Peyer's patch (tissue), 4 donors: ENCODE measurements at regions not wholly inside any gene's neighbourhood (a gene's known extent, or its start where the extent isn't known, plus 50 kb on each side); places are given as distances from the start of the nearest gene placed in this dataset.

Source experiments
- DNase-seq, 3 donors: peaks; one replicate each; pipeline ENCODE4 v3.0.0-alpha.2; 2017 to 2019
- H3K27ac ChIP-seq, 4 donors: fragments of 200-600 bp; sonication (generic); one replicate each; pipeline ENCODE4 v1.5.1; 2016 to 2019
- H3K27me3 ChIP-seq, 2 donors: fragments of 200-600 bp; sonication (generic); one replicate each; pipeline ENCODE4 v1.5.1; 2019
- H3K36me3 ChIP-seq, 3 donors: fragments of 200-600 bp; sonication (generic); one replicate each; pipeline ENCODE4 v1.5.1; 2016 to 2019
- H3K4me1 ChIP-seq, 4 donors: fragments of 200-600 bp; sonication (generic); one replicate each; pipeline ENCODE4 v1.5.1; 2016 to 2019
- H3K4me3 ChIP-seq, 4 donors: fragments of 200-600 bp; sonication (generic); 1 replicate in 3 of 4; 2 replicates in 1 of 4; pipeline ENCODE4 v1.5.1; 2016 to 2019; ENCODE audit warnings: mild to moderate bottlenecking in 1 of 4
- H3K9me3 ChIP-seq, 4 donors: fragments of 200-600 bp; sonication (generic); one replicate each; pipeline ENCODE4 v1.5.1; 2016 to 2019; ENCODE audit warnings: mild to moderate bottlenecking in 1 of 4
- POLR2A ChIP-seq, 2 donors: fragments of 450-650 bp; IDR thresholded peaks; one replicate each; pipeline ENCODE4 v1.5.1; 2017; ENCODE audit warnings: antibody characterized with exemption in 2 of 2, mild to moderate bottlenecking in 2 of 2, moderate library complexity in 2 of 2
- TF ChIP-seq, protein P1 (sequence below), 6 experiments: fragments of 450-650 bp in 4 of 6; fragments of 200-600 bp in 2 of 6; sonication (generic) in 1 of 6; IDR thresholded peaks; one replicate each; pipeline ENCODE4 v1.5.1; 2017 to 2019; ENCODE audit warnings: antibody characterized with exemption in 6 of 6, mild to moderate bottlenecking in 3 of 6, moderate library complexity in 1 of 6

DNA sequence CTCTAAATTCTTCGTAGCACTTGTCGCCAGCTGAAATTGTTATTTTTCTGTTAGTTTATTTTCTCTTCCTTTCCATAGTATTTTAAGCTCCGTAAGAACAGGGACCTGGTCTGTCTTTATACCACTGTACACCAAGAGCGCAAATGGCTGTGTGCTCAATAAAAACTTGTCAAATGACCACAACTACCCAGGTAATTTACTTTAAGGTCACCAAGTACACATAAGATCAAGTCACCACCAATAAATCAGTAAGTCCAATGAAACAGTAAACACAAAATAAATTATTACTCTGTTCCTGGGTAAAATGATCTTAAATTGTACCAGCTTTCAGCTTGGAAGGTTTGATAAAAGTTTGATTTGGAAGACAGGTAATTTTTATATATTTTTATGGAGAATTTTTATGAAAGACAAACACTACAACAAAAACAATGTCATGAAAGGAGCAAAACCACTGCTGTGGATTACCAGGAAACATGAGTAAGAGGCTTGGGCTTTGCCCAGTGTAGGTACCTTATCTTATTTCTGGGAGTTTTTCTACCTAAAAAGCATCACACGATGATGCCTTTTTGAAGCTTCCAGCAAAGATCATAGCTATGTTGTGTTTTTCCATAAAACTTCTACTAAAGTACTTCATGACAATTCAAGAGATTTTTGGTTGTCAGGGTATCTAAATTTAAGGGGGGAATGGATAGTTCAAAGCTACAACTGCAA, 406.8 kb downstream of the SHQ1 start:
- TF ChIP-seq, protein P1, sequence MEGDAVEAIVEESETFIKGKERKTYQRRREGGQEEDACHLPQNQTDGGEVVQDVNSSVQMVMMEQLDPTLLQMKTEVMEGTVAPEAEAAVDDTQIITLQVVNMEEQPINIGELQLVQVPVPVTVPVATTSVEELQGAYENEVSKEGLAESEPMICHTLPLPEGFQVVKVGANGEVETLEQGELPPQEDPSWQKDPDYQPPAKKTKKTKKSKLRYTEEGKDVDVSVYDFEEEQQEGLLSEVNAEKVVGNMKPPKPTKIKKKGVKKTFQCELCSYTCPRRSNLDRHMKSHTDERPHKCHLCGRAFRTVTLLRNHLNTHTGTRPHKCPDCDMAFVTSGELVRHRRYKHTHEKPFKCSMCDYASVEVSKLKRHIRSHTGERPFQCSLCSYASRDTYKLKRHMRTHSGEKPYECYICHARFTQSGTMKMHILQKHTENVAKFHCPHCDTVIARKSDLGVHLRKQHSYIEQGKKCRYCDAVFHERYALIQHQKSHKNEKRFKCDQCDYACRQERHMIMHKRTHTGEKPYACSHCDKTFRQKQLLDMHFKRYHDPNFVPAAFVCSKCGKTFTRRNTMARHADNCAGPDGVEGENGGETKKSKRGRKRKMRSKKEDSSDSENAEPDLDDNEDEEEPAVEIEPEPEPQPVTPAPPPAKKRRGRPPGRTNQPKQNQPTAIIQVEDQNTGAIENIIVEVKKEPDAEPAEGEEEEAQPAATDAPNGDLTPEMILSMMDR (IDR thresholded peaks at IDR 0.05), result no peak
- no peak for TF ChIP-seq POLR2A (IDR thresholded peaks at IDR 0.05)
- Histone ChIP-seq H3K27ac (no peak overlapping the region), H3K27me3 (no peaks in the 10 kb centered on the region), H3K9me3 (no peaks in the 10 kb centered on the region), H3K4me3 (no peak overlapping the region), H3K4me1 (peaks cover 0 to 22% (median 2%) of the 10 kb centered on the region in 4 donors), H3K36me3 (no peaks in the 10 kb centered on the region)
- no peak for DNase-seq

DNA sequence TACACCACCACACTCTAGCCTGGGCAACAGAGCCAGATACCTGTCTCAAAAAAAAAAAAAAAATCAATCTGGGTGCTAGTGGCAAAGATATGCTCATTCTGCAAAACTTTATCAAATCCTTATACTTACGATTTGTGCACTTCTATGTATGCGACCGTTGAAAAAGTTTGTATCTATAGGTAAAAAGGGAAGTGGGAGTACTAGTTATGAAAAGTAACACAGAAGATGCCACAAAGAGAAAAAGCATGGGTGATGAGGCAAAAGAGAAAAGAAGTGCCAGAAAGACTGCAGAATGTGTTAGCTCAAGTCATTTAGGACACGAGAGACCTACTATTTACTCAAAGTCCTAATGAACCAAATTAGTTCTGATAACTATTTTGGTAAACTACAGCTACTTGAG, 407.8 kb downstream of the SHQ1 start:
- no peak overlapping the region for H3K27ac ChIP-seq
- H3K4me3 ChIP-seq, result no peak overlapping the region
- TF ChIP-seq, protein P1 (IDR thresholded peaks at IDR 0.05), result no peak
- TF ChIP-seq POLR2A (IDR thresholded peaks at IDR 0.05), result no peak
- H3K4me1 ChIP-seq, result peaks cover 0 to 22% (median 2%) of the 10 kb centered on the region in 4 donors
- DNase-seq, result no peak
- H3K27me3 ChIP-seq, result no peaks in the 10 kb centered on the region
- no peaks in the 10 kb centered on the region for H3K9me3 ChIP-seq
- H3K36me3 ChIP-seq, result no peaks in the 10 kb centered on the region

- no peak for DNase-seq
- no peaks in the 10 kb centered on the region for H3K27me3 ChIP-seq
- H3K4me3 ChIP-seq, result no peak overlapping the region
- H3K27ac ChIP-seq, result no peak overlapping the region
- H3K9me3 ChIP-seq, result no peaks in the 10 kb centered on the region
- no peaks in the 10 kb centered on the region for H3K36me3 ChIP-seq
- H3K4me1 ChIP-seq, result peaks cover 0 to 22% (median 2%) of the 10 kb centered on the region in 4 donors
- TF ChIP-seq, protein P1 (IDR thresholded peaks at IDR 0.05), result no peak
- no peak for TF ChIP-seq POLR2A (IDR thresholded peaks at IDR 0.05)
Measured at GRCh38 chr3:72439321-72440183, 408.7 kb downstream of the SHQ1 start.

DNA sequence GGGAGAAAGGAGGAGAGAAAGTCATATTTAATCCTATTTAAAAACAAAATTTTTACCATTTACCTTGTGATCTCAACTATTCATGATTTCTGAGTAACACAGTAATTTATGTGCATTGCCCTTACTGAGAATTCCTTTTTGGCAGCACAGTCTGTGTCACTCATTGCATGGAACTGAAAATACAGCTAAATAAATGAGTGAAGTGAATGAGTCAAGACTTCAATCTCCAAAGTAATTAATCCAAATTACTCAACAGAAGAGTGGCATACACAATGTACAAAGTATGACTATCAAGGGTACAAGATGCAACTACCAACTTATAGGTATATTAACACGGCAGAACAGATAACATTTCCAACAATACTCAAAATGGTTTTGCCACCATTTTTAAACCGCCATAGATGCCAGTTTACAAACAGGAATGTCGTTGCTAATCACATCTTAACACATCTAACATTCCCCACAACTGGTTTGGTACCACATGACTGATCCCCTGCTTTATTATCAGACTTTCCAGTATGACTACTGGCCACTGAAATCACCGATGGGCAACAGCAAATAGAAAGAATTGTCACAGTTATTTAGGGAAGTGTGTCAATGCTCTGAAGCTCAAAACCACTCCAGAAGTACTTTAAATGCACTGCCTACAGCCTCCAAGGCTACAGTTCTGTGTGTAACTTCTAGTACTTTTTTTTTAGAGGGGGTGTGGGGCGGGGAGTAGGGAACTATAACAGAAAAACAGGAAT, 410.4 kb downstream of the SHQ1 start:
- Histone ChIP-seq H3K4me3 (no peak overlapping the region), H3K27ac (no peak overlapping the region), H3K4me1 (peaks cover 0 to 17% (median 2%) of the 10 kb centered on the region in 4 donors), H3K36me3 (no peaks in the 10 kb centered on the region), H3K27me3 (no peaks in the 10 kb centered on the region), H3K9me3 (no peaks in the 10 kb centered on the region)
- no peak for DNase-seq
- TF ChIP-seq, protein P1 (IDR thresholded peaks at IDR 0.05), result no peak
- TF ChIP-seq POLR2A (IDR thresholded peaks at IDR 0.05), result no peak

DNA sequence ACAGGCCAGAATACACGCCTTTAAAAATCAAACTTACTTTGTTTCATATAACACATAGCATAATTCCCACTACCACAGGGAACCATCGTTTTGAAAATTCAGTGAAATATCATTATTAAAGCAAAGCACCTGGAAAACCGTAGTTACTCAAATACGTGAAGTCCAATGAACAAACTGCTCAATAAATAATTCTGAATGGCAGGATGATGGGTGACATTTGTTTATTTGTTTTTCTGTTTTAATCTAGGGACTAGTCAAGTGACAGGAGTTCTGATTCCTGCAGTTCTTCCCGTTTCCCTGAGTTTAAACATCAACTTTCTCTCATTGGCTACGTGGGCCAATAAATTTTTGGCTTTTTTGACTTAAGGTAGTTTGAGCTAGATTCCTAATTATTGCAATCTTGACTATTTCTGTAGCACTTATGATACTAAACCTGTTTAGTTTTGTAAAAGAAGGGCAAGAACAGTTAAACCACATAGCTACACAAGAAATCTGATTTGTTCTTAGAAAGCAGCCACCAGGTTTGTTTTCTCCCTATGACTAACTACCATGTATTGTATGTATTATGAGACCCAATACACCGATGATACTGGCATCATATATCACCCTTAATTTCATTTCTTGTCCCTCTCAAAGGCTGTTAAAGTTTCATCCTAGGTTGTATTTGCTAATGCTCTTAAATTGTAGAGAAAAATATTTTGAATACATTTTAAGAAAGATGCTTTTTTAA, 411.2 kb downstream of the SHQ1 start:
- no peak for TF ChIP-seq POLR2A (IDR thresholded peaks at IDR 0.05)
- TF ChIP-seq, protein P1 (IDR thresholded peaks at IDR 0.05), result no peak
- peaks cover 0 to 17% (median 2%) of the 10 kb centered on the region in 4 donors for H3K4me1 ChIP-seq

More for the DNA sequence above, 411.2 kb downstream of the SHQ1 start:
- Histone ChIP-seq H3K36me3 (no peaks in the 10 kb centered on the region), H3K27ac (no peak overlapping the region), H3K27me3 (no peaks in the 10 kb centered on the region), H3K9me3 (no peaks in the 10 kb centered on the region), H3K4me3 (no peak overlapping the region)
- DNase-seq, result no peak
